Stimulated activated CD8-positive, alpha-beta memory T cell treated with anti-CD3 and anti-CD28 coated beads, Interleukin-4, amount 100 ng/mL, for 1 hour (primary cell): ENCODE measurements at regions not wholly inside any gene's neighbourhood (a gene's known extent, or its start where the extent isn't known, plus 50 kb on each side); places are given as distances from the start of the nearest gene placed in this dataset.
"Not testable (repeated sequence)": the region's sequence is repeated elsewhere in the genome, so short reads cannot be mapped to it uniquely, and the experiment has no call there.

ENCODE experiments used
- DNase-seq, 2 donors: peaks; one replicate each; pipeline ENCODE4 v3.0.0-alpha.2; 2020; ENCODE audit warnings: low read depth in 2 of 2, low spot score in 1 of 2

DNA sequence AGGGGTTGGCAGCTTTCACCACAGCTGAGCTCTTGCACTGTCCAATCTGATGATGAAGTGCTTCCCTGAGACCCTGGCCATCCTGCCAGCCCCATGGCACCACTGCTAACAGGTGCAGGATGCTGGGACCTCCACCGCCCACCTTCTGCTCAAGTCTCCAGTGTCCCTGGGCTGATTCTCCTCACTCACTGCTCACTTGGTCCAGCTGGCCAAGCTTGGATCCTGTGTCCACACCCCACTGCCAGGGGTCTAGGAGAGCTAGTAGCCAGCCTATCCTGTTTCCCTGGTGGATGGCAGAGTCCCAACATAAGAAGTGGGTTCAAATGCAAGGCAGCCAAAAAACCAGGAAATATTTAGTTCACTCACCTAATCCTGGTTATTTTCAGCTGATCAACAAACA is 217.2 kb upstream of the IRF2BP2 start:
- no peak for DNase-seq

DNA sequence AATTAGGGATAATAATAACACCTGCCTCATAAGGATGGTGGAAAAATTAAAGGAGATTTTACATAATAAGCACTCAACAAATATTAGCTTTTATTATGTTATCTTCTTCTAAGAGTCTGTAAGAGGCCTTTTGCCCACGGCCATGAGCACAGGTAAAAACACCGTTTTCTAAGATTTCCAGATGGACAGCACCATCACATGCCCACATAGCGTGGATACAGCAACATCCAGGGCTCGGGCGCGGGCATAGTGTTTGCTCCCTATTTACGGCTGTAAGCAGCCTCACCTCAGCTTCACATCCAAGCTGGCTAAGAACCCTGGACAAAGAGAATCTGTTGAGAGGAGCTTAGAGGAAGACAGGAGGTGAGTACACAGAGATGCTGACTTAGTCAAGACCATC is 216.4 kb upstream of the IRF2BP2 start:
- DNase-seq, result no peak

- no peak for DNase-seq
Observed at GRCh38 chr1:234825498-234826165, 215.7 kb upstream of the IRF2BP2 start.

- DNase-seq, result not testable (repeated sequence)
Observed at GRCh38 chr1:234824836-234825235, 214.9 kb upstream of the IRF2BP2 start.

DNA sequence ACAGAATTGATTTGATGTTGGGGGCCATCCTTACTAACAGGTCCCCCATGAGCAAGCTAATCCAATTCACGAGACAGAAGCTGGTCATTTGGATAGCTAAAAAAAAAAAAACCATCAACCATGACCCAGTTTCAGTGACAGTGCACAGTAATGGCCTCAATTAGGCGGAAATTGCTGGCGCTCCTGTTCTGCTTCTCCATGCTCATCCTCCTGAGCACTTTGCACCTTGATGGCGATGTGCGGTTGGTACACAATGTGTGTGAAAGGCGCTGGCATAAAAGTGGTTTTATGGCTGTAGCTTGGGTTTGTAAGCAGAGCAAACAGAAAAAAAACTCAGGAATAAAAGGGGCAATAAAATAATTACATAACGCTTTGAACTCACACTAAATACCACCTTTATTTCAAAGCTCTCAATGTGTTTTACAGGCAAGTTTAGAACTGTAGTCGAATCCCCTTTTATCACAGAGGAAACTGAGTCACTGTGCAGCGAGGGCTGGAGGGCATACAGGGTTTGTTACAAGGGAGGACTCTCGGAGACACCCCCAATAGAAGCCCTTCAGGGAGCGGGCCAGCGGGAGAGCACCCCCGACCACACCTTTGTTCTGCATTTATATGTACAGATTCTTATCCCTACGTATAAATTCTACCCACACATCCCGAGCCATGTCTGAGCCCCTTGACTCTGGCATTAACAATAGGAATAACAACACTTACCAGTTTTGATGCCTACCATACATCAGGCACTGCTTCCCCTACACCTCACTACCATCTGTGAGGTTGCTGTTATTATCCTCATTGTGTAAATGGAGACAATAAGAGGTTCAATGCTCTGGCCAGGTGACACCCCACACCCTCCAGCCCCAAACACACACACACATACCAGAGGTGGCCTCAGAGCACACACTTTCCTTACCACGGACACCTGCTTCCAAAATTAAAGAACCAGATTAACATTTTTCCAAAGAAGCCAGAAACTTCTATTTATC is 213.5 kb upstream of the IRF2BP2 start:
- no peak for DNase-seq

- DNase-seq, result no peak
Observed at GRCh38 chr1:234821840-234822239, 211.9 kb upstream of the IRF2BP2 start.

DNA sequence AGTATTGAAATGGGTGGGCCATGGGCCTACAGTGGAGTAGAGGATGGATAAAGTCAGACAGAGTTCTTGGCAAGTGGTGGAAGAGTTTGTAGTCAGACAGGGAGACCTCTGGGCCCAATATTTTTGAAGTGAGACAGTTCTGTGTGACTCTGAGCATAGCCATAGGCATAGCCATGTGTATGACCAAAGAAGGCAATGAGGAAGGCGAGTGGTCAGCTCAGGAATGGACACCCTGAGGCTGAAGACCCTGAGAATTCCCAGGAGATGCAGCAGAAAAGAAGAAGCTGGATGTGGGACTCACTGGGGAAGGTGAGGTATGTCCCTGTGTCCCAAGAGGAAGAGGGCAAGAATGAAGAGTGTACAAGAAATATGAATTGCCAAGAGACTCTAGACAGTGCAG is 210.6 kb upstream of the IRF2BP2 start:
- no peak for DNase-seq

DNA sequence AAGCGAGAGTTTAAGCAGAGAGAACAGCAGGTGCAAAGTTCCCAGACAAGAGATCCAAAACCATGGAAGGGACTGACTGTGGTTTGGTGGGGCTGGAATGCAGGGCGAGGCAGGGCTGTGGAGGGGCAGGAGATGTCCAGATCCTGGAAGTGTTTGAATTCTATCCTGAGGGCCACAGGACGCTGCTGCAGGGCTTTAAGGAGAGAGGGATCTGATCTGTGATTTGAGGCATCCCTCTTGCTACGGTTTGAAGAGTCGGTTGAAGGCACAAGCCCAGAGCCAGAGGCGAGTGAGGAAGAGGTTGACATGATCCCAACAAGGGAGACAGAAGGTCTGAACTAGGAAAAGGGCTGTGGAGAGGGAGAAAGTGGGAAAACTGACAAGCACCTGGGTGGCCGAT is 209.9 kb upstream of the IRF2BP2 start:
- not testable (repeated sequence) for DNase-seq

DNA sequence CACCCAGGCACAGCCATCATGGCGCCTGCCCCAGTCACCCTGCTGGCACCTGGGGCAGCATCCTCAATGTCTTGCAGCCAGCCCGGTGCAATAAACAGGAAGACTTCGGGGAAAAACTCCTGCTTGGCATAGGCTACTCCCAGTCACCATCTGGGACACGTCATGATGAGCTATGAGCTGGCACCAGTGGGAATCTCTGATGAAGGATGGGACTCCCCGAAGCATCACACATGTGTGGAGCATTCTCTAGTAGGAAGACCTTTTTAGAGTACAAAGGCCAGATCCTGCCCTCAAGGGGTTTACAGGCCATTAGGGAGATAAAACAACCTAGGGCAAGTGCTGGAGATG is 208.0 kb upstream of the IRF2BP2 start:
- DNase-seq, result not testable (repeated sequence)

DNA sequence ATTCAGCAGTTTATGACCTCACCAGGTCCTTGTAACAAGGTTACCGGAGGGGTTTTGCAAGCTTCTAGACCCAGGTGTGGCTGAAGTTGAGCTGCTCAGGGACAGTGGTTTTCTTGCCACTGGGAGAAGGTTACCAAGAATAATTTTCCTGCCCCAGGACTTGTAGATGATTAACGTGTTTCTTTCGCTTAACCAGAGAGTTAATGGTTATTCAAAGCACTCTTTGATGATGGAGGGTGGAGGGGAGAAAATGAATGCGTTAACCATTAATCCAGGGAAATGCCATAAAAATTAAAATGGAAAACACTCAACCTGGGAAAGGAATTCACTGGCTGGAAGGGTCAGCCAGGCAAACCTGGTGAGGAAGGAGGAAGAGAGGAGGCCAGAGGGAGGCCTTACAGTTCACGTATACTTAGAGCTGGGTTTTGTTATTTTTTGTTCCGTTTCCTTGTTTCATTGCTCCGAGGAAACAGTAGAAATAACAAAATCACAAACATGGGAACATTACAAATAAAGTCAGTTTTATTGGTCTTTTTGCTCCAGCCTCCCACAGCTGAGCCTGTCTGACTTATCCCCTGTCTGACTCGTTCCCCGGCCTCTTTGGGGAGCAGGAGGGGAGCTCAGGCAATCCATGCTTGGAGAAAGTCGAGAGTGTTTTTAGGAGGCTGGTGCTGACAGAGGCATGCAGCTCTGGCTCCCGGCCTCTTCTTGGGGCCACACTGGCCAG is 207.5 kb upstream of the IRF2BP2 start:
- DNase-seq, result not testable (repeated sequence)

DNA sequence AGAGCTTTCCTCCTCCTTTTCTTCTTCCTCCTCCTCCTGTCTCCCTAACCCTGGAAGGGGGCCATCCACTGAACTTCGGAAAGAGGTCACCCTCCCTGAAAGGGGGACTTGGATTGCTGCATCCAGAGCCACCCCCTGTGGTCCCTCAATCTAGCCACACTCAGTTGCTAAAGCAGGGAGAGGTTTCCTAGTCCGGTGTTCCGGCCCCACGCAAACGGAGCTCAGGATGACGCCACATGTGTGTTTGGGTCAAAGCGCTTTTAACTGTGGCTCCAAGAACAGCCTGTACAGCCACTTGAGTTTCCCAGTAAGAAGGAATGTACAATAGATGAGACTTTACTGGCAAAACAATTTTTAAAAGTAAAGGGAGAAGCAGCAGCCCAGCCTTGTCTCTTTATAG is 206.9 kb upstream of the IRF2BP2 start:
- DNase-seq, result not testable (repeated sequence)

GRCh38 chr1:234816186-234816851 is 206.3 kb upstream of the IRF2BP2 start:
- not testable (repeated sequence) for DNase-seq

DNA sequence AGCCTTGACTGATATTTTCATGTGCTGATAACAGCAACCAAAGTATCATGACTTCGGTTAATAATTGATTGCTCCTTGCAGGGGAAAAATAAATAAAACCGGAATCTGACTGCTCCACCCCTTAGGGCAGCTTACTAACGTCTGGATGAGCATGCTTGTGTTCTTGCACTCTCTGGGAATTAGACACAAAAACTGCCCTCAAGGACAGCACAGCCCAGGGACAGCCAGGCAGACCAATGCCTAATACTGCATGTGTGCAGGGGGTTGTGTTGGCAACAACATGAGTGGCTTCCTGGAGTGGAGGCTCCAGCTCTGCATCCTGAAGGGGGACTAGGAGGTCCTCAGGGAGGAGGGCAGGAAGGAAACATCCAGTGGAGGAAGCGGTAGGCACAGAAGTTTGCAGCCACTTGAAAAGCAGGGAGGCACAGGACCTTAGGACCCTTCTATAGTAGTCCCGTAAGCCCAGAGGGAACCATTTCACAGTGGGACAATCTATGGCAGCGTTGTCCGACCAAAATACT is 205.4 kb upstream of the IRF2BP2 start:
- not testable (repeated sequence) for DNase-seq

DNA sequence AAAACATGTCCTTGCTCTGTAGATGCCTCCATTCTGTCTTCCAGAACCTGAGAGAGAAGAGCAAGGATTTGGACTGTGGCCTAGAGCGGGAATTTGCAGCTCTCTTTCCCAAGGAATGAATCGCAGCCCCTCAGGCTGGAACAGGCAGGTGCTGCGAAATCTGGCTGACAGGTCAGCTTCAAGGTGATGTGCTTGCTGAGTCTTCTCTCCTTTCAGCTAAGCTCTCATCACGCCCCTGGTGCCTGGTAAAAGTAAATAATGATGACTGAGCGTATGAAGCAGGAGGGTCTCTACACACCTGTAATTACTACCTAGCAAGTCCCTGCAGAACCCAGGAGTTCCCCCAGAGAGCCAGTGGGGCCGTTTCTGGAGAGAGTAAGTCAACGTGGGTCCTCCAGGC is 204.3 kb upstream of the IRF2BP2 start:
- DNase-seq, result not testable (repeated sequence)

- DNase-seq, result not testable (repeated sequence)
Observed at GRCh38 chr1:234811824-234812223, 201.8 kb upstream of the IRF2BP2 start.

GRCh38 chr1:234810726-234811125 is 200.7 kb upstream of the IRF2BP2 start:
- not testable (repeated sequence) for DNase-seq

DNA sequence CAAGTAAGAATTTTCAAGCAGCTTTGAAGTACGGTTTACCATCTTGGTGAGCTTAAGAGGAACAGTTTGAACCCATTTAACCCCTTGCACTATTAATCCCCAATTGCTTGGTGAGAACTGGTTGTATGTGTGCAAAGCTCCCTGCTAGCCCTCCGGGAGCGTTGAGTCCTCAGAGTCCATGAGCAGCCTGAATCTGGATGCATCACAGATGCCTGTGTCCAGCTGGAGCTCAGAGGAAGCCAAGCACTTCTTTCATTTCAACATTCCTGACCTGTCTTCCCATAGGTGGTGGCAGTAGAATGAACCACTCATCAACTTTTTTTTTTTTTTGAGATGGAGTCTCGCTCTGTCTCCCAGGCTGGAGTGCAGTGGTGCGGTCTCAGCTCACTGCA is 199.9 kb upstream of the IRF2BP2 start:
- not testable (repeated sequence) for DNase-seq

DNA sequence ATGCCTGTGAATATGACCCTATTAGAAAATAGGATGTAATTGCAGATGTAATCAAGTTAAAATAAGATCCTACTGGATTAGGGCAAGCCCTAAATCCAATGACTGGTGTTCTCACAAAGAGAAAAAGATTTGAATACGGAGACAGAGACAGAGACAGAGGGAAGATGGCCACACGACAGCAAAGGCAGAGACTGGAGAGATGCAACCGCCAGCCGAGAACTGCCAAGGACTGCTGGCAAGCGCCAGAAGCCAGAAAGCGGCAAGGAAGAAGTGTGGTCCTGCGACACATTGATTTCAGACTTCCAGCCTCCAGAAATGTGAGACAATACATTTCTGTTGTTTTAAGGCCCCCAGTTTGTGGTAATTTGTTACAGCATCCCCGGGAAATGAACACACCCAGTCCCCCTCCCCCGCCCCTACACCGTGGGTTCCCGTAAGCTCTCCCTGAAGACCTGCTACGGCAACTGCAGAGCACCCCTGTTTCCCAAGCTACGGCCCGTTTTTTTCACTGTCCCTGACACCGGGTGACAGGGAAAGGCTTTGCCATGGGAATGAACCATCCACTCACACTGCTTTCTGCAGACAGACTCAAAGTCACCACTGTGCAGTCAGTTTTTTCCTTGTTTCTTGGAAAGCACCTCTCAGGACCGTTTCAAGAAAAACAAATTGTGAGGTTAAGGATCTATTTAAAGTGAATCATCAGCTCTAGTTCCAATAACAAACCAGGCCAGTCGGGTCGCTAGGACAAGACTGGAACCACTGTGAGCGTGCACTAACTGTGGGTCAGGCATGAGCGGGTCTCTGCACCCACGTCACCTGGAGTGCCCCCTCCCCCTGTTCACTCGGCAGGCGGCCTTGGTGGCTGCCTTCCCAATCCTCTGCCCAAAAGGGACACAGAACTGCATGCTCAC is 199.2 kb upstream of the IRF2BP2 start:
- not testable (repeated sequence) for DNase-seq

DNA sequence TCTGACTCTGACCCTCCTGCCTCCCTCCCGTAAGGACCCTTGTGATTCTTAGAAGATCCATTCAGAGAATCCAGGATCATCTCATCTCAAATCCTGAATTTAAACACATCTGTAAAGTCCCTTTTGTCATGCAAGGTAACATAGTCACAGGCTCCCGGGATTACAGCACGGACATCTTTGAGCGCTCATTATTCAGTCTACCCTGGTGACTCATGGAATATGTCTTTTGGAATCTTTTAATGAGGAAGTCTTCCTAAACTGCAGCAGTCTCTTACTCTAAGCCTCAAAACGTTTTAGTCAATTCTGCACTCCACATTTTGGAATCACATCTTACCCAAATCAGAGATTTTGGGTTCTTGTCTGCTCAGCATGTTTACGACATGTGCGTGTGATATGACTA is 198.5 kb upstream of the IRF2BP2 start:
- not testable (repeated sequence) for DNase-seq

DNA sequence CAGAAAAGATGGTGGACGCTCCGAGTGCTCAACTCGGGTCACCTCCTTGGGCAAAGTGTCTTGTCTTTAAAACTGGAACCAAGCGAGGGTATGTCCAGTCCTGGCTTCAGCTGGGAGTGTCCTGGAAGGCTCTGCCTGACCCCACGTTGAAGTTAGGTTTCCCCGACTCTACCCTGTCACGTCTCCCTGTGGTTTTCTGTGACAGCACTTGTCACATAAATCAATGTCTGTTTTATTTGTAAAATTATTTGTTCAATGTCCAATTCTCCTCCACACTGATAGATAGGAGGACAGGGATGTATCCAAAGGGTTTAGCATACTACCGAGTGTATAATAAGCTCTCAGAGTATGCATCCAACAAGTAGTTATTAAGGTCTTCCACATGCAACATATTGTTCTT is 197.7 kb upstream of the IRF2BP2 start:
- not testable (repeated sequence) for DNase-seq
